ENCODE measurements at regions not wholly inside any gene's neighbourhood (a gene's known extent, or its start where the extent isn't known, plus 50 kb on each side); places are given as distances from the start of the nearest gene placed in this dataset.
"Not testable (repeated sequence)": the region's sequence is repeated elsewhere in the genome, so short reads cannot be mapped to it uniquely, and the experiment has no call there.

DNA sequence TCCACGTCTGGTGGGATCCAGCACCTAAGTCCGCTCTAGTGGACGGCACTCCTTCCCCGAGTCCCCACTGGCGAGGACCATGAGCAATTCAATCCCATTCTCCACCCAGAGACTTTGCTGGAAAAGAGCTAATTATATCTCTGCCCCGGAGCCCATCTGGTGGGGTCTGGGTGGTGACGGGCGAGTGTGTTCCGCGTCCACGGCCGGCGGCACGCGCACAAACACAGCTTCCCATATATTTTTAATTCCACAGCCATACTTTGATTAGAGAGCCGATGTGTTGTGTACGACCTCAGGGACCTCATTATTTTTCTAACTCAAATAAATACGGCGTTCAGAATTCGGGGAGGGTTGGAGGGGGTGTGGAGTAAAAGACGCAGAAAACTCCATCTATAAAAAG, 64.1 kb upstream of the ADGRE5 start:
- no peak overlapping the region for H3K4me3 ChIP-seq (ENCODE audit: low read depth, low read length)
- TF ChIP-seq, protein P1, sequence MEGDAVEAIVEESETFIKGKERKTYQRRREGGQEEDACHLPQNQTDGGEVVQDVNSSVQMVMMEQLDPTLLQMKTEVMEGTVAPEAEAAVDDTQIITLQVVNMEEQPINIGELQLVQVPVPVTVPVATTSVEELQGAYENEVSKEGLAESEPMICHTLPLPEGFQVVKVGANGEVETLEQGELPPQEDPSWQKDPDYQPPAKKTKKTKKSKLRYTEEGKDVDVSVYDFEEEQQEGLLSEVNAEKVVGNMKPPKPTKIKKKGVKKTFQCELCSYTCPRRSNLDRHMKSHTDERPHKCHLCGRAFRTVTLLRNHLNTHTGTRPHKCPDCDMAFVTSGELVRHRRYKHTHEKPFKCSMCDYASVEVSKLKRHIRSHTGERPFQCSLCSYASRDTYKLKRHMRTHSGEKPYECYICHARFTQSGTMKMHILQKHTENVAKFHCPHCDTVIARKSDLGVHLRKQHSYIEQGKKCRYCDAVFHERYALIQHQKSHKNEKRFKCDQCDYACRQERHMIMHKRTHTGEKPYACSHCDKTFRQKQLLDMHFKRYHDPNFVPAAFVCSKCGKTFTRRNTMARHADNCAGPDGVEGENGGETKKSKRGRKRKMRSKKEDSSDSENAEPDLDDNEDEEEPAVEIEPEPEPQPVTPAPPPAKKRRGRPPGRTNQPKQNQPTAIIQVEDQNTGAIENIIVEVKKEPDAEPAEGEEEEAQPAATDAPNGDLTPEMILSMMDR (IDR thresholded peaks at IDR 0.05; ENCODE audit: borderline replicate concordance, insufficient read depth, low read depth, low read length) = no peak

DNA sequence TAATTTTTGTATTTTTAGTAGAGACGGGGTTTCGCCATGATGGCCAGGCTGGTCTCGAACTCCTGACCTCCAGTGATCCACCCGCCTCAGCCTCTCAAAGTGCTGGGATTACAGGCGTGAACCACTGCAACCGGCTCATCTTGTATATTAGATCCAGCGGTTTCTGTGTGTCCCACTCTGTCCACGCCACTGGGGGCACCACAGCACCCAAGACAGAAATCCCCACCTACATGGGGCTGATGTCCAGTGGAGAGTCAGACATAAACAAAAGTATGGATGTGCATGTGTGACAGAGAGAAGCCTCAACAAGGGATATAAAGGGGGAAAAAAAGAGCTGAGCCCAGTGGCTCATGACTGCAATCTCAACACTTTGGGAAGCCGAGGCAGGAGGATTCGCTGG, 65.8 kb upstream of the ADGRE5 start:
- TF ChIP-seq, protein P1 (IDR thresholded peaks at IDR 0.05; ENCODE audit: borderline replicate concordance, insufficient read depth, low read depth, low read length) = no peak
- H3K4me3 ChIP-seq (ENCODE audit: low read depth, low read length) = no peak overlapping the region

DNA sequence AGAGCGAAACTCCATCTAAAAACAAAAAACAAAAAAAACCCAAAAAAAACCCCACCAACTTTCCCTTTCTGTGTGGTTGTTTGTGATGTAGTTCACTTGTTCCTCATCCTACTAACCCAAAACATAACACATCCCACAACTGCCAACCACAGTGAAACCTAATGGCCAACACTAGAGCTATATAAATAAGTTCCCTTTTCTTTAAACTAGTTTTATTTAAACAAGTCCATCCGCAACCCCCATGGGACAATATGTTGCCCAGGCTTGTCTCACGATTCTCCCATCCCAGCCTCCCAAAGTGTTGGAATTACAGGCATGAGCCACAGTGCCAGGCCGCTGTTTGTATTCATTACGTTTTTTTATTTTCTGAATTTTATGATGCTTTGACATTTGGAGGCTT, 71.2 kb upstream of the ADGRE5 start:
- TF ChIP-seq, protein P1 (IDR thresholded peaks at IDR 0.05; ENCODE audit: borderline replicate concordance, insufficient read depth, low read depth, low read length) = no peak

DNA sequence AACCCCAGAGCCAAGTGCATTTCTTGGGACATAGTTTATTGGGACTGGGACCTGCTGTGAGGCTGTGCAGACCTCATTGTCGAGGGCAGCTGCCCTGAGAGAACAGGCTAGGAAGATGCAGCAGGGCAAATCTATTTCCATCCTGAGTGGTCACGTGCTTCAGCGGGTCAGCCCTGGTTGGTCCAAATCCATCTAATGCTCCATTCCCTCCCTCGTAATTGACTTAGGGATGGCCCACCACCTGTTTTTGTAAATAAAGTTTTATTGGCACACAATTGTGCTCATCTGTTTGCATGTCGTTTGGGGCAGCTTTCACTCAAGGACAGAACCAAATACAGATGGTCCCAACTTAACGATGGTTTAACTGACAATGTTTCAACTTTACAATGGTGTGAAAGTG, 75.5 kb upstream of the ADGRE5 start:
- no peak overlapping the region for H3K4me3 ChIP-seq (ENCODE audit: low read depth, low read length)
- TF ChIP-seq, protein P1 (IDR thresholded peaks at IDR 0.05; ENCODE audit: borderline replicate concordance, insufficient read depth, low read depth, low read length) = no peak

More for the DNA sequence above, 71.2 kb upstream of the ADGRE5 start:
- H3K4me3 ChIP-seq (ENCODE audit: low read depth, low read length) = no peak overlapping the region

DNA sequence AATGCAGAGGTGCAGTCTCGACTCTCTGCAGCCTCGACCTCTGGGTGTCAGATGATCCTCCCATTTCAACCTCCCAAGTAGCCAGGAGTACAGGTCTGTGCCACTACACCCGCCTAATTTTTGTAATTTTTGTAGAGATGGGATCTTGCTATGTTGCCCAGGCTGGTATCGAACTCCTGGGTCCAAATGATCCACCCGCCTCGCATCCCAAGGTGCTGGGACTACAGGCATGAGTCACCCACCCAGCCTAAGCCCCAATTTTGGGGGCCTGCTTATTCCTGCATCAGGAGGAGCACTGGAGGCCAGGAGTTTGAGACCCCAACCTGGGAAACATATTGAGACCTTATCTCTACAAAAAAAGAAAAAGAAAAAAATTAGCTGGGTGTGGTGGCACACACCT, 80.1 kb upstream of the ADGRE5 start:
- no peak overlapping the region for H3K4me3 ChIP-seq (ENCODE audit: low read depth, low read length)
- TF ChIP-seq, protein P1 (IDR thresholded peaks at IDR 0.05; ENCODE audit: borderline replicate concordance, insufficient read depth, low read depth, low read length) = no peak

DNA sequence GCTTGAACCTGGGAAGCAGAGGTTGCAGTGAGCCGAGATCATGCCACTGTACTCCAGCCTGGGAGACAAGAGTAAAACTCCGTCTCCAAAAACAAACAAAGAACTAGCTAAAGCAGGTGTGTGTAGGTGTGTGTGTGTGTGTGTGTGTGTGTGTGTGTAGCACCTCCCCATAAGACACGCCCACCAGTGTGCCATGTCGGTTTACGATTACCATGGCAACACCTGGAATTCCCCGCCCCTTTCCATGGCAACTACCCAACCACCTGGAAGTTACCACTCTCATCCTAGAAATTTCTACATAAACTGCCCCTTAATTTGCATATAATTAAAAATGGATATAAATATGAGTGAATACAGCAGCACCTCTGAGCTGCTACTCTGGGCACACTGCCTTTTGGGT, 80.9 kb upstream of the ADGRE5 start:
- TF ChIP-seq, protein P1 (IDR thresholded peaks at IDR 0.05; ENCODE audit: borderline replicate concordance, insufficient read depth, low read depth, low read length) = no peak
- no peak overlapping the region for H3K4me3 ChIP-seq (ENCODE audit: low read depth, low read length)

DNA sequence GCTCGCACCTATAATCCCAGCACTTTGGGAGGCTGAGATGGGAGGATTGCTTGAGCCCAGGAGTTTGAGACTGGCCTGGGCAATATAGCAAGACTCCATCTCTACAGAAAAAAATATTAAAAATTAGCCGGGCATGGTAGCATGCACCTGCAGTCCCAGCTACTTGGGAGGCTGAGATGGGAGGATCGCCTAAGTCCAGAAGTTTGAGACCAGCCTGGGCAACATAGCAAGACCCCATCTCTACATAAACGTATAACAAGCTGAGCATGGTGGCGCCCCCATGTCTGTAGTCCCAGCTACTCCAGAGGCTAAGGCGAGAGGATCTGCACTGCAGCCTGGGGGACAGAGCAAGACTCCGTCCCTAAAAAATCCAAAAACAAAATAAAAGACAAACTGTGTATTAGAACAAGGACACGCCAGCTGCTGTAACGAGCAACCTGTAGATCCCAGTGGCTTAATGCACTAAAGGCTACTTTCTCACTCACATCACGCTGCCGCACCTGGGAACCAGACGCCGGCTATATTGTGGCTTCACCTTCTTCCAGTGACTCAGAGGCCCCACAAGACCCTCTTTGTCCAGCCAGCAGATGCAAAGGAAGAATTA, 81.9 kb upstream of the ADGRE5 start:
- not testable (repeated sequence) for H3K4me3 ChIP-seq (ENCODE audit: low read depth, low read length)

DNA sequence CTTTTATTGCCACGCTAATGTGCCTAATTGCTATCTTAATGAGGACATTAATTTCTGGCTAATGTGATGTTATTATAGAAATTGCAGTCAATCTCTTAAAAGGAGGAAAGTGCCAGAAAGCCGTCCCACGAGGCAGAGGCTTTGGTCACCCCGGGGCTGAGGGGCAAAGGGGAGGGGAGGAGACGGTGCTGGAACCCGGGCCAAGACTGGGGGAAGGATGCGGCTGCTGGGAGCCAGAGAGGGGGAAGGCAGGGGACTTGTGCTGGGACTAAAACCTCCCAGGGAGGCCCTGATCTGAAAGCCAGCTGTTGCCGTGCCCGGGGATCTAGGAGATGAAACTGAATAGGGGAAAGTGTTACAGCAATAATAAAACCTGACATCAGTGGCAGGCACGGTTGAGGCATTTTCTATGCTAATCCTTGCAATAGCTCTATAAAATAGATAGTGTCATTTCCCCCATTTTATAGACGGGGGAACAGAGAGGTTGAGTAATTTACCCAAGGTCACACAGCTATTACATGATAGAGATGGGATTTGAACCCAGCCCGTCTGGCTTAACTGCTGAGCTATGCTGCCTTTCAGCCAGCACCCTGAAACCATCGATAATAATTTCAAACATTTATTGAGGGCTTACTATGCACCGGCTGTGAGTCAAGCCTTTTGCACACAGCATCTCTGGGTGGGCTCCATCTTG, 83.2 kb upstream of the ADGRE5 start:
- H3K4me3 ChIP-seq (ENCODE audit: low read depth, low read length) = not testable (repeated sequence)

DNA sequence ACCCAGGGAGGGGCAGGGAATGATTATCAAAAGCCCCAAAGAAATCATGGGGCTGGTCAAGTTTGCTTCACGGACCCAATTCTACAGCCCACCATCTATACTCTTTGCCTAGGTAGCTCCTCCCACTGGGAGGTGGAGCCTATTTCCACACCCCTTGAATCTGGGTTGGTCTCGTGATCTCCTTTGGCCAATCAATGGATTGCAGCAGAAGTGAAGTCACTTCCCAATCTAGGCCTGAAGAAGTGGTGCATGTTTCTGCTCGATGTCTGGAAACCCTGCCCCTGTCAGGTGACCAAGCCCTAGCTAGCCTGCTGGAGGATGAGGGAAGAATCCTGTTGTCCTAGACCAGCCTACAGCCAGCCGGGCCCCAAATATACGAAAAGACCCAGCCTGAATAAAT, 86.3 kb upstream of the ADGRE5 start:
- H3K4me3 ChIP-seq (ENCODE audit: low read depth, low read length) = not testable (repeated sequence)

DNA sequence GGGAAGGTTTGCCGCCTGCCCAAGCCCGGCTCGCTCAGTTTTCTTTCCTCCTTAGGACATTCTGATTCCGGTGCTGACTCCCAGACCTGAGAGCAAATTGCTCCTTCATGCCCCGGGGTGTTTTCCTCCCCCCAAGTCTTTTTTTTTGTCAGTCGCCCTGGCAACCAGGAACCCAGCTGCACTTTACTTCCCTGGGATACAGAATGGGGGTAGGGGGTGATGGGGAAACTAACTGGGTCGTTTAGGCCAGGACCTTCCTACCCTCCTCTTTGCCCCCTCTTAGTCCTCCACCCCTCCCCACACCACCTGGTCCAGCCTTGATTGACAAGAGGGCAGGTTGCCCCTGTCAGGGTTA, 87.5 kb upstream of the ADGRE5 start:
- not testable (repeated sequence) for H3K4me3 ChIP-seq (ENCODE audit: low read depth, low read length)

DNA sequence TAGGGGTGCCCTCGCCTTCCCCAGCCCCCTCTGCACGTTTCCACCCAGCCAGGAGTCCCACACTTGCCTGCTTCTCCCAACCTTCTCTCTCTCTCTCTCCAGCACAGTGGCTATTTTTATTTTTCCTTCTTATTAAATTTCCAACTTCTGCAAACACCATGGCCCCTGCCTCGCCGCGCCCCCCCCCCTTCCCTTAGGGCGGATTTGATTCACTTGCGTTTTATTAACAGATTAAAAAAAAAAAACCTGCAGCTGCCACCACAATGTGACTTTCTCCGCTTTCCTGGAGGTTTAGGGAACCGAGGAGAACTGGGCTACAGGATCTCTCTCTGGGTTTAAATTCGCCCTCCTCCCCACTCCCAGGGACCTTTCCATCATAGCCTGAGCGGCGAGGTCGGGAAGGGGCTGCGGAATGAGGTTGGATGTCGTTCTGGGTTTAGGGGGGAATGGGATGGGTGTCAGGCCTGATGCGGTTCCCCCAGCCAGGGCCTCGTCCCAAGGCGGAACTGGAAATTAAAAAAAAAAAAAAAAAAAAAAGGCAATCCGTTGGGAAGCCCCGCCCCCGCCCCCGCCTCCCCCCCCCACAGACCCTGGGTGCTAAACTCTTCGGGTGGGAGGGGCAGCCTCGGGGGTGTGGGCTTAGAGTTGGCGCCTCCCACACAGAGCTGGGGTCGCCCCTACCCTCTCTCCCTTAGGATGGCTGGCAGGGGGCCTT, 87.3 kb upstream of the ADGRL1 start:
- H3K4me3 ChIP-seq (ENCODE audit: low read depth, low read length) = not testable (repeated sequence)

DNA sequence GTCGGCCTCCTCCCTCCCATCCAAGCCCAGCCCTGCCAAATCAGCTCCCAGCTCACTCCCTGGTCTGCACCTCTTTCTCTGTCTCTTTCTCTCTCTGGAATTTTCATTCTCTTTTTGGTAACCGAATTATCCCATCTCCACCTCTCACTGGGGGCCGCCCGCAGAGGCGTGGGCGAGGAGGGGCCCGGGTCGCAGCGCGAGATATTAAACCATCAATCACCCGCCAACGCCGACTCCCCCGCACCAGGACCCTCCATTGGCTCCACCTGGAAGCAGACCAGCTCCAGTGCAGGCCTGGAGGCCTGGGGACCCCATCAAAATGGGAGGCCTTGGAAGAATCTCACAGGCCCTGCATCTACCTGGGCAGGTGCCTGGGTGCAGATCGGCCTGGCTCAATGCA, 83.8 kb upstream of the ADGRL1 start:
- not testable (repeated sequence) for H3K4me3 ChIP-seq (ENCODE audit: low read depth, low read length)

Measured in GM12875 (cell line).